ENCODE measurements at regions not wholly inside any gene's neighbourhood (a gene's known extent, or its start where the extent isn't known, plus 50 kb on each side); places are given as distances from the start of the nearest gene placed in this dataset.

DNA sequence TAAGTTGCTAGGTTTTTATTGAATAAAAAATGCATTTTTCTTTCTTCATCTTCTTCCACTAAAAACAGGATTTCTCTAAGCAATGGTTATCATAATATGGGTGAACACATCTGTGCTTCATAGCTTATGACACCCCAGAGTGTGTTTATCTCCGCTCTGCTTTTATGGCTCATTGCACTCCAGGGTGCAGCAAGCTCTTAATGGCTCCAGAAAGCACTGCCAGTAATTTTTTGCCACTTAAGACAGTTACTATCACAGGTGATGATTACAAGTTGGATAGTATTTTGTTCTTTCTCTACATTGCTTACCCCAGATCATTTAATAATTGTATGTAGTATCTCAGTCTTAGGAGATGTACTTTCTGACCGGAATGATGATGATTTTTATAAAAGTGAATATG is 239.3 kb upstream of the CDH20 start:
- DNase-seq, result peak; percentile 62

DNA sequence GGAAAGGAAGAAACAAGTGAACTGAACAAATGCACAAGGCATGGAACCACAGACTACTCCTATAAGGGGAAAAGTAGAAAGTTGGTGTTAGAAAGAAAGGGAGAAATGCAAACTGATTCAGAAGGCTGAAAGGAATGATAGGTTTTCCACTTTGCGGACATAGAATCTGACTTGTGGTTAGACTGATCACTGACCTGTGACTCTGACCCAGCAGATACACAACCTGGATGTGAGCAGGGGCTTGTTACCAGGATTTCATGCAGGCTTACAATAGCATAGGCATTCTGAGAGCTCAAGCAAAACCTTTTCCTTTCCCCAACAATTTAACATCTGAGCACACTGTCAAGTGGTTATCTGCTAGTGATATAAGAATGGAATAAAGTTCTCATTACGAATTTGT is 237.0 kb upstream of the CDH20 start:
- peak; percentile 60 for DNase-seq

DNA sequence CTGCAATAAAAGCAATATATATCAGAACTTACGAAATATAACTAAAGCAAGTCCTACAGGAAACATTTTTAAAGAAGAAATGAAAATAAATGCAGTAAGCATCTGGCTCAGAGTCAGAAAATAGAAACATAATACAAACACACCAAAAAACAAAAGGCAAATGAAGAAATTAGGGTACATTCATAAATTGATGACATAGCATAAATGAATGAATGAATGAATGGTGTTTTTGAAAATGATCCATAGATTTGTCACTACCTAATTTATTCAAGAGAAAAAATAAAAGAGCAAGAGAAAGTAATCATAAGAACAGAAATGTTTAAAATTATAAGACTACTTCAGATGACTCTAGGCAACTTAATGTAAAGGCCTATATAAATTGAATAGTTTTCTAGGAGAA is 226.1 kb upstream of the CDH20 start:
- DNase-seq, result no peak

- DNase-seq, result no peak
Observed at GRCh38 chr18:61108706-61109105, 224.5 kb upstream of the CDH20 start.

DNA sequence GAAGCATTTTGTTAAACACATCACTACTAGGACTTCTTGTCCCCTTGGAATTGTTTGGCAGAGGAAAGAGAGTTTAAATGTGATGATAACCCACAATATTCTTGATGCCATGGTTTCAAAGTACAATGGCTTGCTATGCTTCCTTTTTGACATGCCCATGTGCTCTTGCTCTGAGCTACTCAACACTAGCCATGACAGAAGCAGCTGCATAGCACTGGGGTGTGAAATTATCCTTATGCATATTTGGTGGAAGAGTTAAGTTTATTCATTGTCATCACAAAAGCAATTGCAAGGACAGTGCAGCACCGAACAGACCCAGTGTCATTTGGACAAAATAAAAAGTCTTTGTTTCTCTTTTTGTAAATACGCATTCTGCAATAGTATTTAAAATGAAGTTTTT is 209.9 kb upstream of the CDH20 start:
- no peak for DNase-seq

DNA sequence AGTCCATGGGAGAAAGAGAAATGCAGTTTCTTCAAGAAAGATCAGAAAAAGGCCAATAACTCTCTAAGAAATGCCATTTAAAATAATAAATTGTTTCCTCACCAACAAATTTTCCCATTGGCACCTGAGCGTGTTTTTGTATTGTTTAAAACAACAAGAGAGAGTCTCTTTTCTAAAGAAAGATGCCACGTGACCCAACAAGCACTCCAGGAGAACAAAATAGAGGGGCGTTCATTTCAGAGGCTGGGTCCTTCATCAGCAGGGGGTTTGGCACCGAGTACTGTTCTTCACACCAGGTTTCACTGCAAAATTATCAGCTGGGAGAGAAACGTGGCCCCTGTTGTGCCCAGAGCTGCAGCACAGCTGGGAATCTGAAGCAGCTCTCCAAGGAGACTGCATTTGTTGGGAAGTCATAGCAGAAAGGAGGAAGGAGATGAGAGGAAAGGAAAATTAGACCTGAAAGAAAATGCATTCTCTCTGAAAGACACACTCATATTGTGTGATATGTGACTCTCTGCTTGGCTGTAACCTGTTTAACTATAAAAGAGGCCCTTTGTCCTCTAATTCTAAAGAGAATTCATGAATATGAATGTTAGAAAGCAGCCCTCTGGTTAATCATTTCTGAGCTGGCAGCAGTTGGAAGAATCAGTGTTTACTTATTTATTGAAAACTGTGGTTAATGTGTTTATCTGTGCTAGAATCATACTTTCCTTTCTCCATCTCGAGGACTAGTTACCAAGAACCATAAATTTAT is 205.3 kb upstream of the CDH20 start:
- no peak for DNase-seq

DNA sequence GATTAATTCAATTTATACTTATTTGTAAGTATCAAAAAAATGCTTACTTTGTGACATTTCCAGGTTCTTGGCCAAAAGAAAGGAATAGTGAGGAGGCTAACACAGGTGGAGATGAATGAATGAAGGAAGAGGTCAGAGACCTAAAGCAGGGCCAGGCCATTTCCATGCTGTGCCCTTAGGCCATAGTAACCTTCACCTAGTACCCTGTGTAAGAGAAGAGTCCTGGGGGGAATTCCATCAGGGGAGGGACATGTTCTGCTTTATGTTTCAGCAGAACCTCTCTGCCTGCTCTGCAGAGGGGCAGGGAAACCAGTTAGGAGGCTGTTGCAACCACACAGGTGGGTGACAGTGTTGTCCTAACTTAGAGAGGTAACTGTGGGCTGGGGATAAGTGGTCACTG is 204.2 kb upstream of the CDH20 start:
- no peak for DNase-seq

- DNase-seq, result no peak
Observed at GRCh38 chr18:61132031-61132430, 201.2 kb upstream of the CDH20 start.

- no peak for DNase-seq
Observed at GRCh38 chr18:61133783-61134182, 199.4 kb upstream of the CDH20 start.

DNA sequence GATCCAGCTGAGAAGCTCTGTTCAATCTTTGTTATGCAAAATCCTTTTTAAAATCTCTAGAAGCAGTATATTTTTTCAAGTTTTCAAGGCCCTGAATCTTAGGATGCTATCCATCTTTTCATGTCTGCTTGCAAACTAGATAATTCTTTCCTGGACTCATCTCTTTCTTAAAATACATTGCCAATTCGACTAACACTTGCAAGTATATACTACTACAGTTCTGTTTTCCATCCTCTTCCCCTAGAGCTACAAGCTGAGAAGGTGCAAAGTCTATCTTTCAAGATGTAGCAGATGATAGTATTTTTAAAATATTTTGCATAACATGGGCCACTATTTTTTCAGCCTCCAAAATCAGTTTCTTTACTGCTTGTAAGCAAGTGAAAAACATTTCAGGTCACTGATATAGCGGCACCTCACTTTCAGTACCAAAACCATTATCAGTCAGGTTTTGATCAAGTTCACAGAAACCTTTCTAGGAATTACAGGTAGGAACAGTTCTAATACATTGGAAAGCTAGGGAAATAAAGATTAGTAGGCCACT is 196.4 kb upstream of the CDH20 start:
- no peak for DNase-seq

DNA sequence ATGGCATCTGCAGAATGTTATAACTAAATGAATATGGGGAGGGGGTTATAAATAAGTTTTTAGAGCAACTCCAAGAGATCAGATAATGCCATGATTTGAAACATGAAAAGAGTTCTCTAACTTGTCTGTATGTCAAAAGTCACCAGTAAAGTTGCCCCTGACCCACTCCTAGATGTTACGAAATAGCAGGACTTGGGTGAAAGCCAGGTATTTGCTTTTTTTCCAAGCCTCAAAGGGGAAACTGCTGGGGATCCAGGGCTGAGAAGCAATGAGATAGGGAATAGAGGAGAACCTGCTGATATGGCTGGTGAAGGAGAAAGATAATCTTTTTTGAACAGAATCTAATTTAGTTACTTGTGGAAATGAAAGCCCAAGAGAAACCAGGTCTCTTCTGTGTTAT is 191.5 kb upstream of the CDH20 start:
- DNase-seq, result no peak

DNA sequence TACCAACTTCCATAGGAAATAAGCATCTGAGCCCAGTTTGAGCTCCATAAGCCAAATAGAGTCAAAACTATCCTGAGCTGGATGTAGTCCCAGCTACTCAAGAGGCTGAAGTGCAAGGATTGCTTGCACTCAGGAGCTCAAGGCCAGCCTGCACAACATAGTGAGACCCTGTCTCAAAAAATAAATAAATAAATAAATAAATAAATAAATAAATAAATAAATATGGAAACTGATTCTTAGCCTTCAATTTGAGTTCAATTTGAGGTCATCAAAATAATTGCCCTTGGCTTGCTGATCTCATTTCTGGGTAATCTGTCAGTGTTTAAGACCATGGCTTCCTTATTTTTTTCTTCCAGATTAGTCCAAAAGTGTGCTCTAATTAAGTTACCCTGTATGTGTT is 184.9 kb upstream of the CDH20 start:
- DNase-seq, result no peak

DNA sequence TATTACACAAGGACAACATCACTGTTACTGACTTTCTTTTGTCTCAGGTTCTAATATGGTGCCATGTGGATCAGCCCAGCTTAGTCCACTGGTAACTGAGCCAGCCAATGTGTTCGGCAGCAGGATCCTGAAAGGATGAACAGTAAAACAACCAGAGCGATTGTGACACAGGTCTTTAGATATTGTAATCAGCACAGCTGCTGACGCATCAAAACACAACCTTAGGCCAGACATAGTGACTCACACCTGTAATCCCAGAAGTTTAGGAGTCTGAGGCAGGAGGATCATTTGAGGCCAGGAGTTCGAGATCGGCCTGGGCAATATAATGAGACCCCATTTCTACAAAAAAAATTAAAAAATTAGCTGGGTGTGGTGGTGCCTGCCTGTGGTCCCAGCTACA is 183.4 kb upstream of the CDH20 start:
- DNase-seq, result no peak

DNA sequence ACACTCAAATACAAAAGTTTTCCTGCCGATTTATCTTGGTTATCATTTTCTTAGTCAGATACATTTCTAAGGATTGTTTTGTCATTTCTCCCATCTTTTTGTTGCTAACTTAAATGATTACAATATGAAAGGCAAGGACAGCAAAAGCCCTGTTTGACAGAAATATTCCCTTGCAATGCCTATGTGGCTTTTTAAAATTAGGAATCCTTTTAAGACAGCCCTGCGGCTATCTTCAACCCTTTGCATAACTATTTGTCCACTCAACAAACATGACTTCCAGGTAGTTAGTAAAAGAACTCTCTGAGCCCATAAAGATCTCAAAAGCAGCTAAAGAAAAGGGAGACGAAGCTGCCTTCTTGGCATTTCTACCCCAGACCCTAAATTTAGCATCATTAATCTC is 179.7 kb upstream of the CDH20 start:
- no peak for DNase-seq

GRCh38 chr18:61154866-61155265 is 178.4 kb upstream of the CDH20 start:
- DNase-seq, result no peak

GRCh38 chr18:61155586-61155985 is 177.6 kb upstream of the CDH20 start:
- DNase-seq, result no peak

DNA sequence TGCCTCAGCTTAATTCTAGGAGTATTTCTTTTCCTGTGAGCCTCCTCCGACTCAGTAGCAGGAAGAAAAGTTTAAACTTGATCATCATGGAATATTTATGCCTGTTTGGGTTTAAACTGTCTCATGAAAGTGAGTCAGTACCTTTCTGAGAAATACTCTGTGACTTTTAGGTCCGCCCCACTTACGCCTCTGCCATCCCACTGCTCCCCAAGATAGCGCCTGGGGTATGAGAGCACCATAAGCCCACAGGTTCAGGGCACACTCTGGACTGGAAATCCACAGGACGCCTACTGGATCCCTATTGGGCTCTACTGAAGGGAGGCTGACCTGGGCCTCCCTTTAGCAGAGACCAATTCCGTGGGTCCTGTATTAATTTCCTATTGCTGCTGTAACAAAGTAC is 175.8 kb upstream of the CDH20 start:
- DNase-seq, result no peak

DNA sequence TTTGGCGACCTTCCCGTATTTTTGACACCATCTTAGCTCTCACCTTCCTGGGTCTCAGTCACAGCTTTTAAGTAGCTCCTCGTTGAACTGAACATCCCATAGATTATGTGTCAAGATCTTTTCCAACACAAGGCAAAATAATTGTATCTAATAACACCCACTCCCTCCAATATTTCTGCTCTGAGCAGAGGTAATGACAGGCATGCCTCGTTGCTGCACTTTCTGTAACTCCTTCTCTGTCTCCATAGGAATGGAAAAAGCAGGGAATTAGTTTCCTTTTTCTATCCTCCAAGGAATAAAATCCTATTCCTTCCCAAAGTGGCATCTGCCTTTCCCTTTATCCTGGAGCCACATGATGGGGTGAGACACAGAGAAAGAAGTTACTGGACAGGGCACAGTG is 174.0 kb upstream of the CDH20 start:
- no peak for DNase-seq

DNA sequence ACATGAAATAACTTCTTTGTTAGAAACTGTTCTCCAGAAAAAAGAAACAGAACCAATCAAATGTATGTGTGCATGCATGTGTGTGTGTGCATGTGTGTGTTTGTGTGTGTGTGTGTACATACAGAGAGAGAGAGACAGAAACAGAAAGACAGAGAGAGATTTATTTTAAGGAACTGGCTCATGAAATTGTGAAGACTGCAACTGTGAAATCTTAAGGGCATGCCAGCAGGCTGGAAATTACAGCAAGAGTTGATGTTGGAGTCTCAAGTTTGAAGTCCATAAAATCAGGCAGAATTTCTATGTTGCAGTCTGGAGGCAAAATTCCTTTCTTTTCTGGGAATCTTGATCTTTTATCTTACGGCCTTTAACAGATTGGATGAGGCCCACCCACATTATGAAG is 168.9 kb upstream of the CDH20 start:
- DNase-seq, result no peak

GRCh38 chr18:61167902-61168301 is 165.3 kb upstream of the CDH20 start:
- DNase-seq, result no peak

GRCh38 chr18:61169386-61169785 is 163.8 kb upstream of the CDH20 start:
- no peak for DNase-seq

- DNase-seq, result no peak
Observed at GRCh38 chr18:61172624-61173023, 160.6 kb upstream of the CDH20 start.

DNA sequence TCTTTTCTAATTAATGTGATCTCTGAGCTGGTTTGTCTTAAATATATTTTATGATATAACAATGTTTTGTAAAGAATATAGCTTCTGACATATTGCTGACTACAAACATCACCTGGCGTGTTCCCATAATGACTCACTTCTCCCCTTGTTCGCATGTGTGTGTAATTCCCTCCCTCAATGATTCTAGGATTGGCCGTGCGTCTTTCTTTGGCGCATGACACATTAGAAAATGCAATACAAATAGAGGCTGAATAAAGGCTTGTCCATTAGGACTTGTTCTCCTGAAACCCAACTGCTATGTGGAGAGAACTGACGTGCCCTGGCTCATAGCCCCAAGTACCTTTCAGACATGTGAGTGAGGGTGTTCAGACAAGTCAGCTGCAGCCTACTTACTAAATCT is 159.7 kb upstream of the CDH20 start:
- no peak for DNase-seq

GRCh38 chr18:61183798-61184197 is 149.4 kb upstream of the CDH20 start:
- DNase-seq, result no peak

GRCh38 chr18:61187971-61188370 is 145.3 kb upstream of the CDH20 start:
- no peak for DNase-seq
